Adipocyte (in vitro differentiated cells): ENCODE measurements at regions not wholly inside any gene's neighbourhood (a gene's known extent, or its start where the extent isn't known, plus 50 kb on each side); places are given as distances from the start of the nearest gene placed in this dataset.

Source experiments
- DNase-seq: peaks from one replicate; pipeline ENCODE4 v3.0.0-alpha.2; 2015; ENCODE audit warnings: low read depth
- H3K27me3 ChIP-seq: replicated peaks from 2 replicates; pipeline ENCODE4 v1.7.0; 2013; ENCODE audit warnings: mild to moderate bottlenecking, low read length, moderate library complexity; ENCODE audit not compliant: control insufficient read depth, insufficient read depth
- H3K36me3 ChIP-seq: 2 replicates; pipeline ENCODE4 v1.7.0; 2013; ENCODE audit warnings: low read length, mild to moderate bottlenecking, moderate library complexity; ENCODE audit not compliant: control insufficient read depth, insufficient read depth, severe bottlenecking
- H3K4me1 ChIP-seq: 2 replicates; pipeline ENCODE4 v1.7.0; 2013; ENCODE audit warnings: mild to moderate bottlenecking, low read length, moderate library complexity; ENCODE audit not compliant: control insufficient read depth, insufficient read depth
- H3K4me3 ChIP-seq: 2 replicates; pipeline ENCODE4 v1.7.0; 2013; ENCODE audit warnings: mild to moderate bottlenecking, low read length, moderate library complexity
- H3K9ac ChIP-seq: 2 replicates; pipeline ENCODE4 v1.7.0; 2013; ENCODE audit warnings: mild to moderate bottlenecking, low read length, moderate library complexity
- H3K9me3 ChIP-seq: 2 replicates; pipeline ENCODE4 v1.7.0; 2013; ENCODE audit warnings: mild to moderate bottlenecking, low read length, moderate library complexity; ENCODE audit not compliant: control insufficient read depth

DNA sequence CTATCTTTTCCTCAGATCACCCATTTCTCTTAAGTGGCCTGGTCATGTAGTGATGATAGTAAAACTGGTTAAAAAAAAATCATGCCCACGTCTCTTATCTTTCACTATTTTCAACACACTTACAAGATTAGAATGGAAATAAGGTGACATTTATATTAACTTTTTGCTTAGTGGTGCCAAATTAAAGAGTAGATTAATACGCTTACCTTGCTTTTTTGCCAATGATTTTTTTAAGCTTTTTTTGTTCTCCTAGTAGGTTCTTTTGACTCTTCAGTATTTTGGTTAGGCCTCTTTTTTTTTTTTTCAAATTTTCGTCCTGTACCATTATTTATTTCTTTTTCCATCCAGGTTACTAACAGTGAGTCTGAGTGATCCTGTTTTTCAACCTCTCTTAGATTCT, 147.9 kb downstream of the PTCSC3 start:
- no peaks in the 10 kb centered on the region for H3K27me3 ChIP-seq
- no peaks in the 10 kb centered on the region for H3K36me3 ChIP-seq
- H3K9me3 ChIP-seq: no peaks in the 10 kb centered on the region
- H3K9ac ChIP-seq: no peak overlapping the region
- no peak for DNase-seq
- no peak overlapping the region for H3K4me3 ChIP-seq
- no peaks in the 10 kb centered on the region for H3K4me1 ChIP-seq

DNA sequence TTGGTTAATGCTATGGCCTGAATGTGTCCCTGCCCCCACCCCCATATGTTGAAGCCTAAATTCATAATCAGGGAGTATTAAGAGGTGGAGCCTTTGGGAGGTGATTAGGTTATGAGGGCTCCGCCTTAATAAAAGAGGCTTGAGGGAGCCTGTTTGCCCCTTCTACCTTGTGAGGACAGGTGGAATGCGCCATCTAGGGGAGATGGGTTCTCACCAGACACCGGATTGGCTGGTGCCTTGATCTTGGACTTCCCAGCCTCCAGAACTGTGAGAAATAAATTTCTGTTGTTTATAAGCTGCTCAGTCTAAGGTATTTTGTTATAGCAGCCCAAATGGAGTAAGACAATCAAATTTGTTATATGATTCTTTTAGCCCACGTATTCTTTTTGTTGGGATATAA, 148.3 kb downstream of the PTCSC3 start:
- Histone ChIP-seq H3K9me3 (no peaks in the 10 kb centered on the region), H3K9ac (no peak overlapping the region), H3K4me1 (no peaks in the 10 kb centered on the region), H3K27me3 (no peaks in the 10 kb centered on the region), H3K36me3 (no peaks in the 10 kb centered on the region), H3K4me3 (no peak overlapping the region)
- no peak for DNase-seq

DNA sequence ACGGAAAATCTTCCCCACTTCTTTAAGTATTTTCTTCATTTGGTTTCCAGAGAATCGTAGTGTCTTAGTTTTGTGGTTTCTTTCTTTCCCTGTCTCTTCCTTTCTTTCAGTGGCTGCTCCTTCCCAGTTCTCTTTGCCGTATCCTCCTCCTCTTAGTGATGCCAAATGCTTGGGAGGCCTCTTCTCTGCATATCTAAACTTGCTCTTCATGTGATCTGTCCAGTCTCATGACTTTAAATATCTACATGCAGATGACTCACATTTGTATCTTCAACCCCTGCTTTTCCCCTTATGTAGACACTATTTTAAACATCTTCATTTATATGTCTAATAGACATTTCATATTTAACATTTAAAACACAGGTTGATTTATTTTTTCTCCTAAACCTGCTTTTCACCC, 149.2 kb downstream of the PTCSC3 start:
- H3K9ac ChIP-seq: no peak overlapping the region
- no peak for DNase-seq
- H3K36me3 ChIP-seq: no peaks in the 10 kb centered on the region
- no peaks in the 10 kb centered on the region for H3K9me3 ChIP-seq
- H3K27me3 ChIP-seq: no peaks in the 10 kb centered on the region
- no peaks in the 10 kb centered on the region for H3K4me1 ChIP-seq
- no peak overlapping the region for H3K4me3 ChIP-seq

DNA sequence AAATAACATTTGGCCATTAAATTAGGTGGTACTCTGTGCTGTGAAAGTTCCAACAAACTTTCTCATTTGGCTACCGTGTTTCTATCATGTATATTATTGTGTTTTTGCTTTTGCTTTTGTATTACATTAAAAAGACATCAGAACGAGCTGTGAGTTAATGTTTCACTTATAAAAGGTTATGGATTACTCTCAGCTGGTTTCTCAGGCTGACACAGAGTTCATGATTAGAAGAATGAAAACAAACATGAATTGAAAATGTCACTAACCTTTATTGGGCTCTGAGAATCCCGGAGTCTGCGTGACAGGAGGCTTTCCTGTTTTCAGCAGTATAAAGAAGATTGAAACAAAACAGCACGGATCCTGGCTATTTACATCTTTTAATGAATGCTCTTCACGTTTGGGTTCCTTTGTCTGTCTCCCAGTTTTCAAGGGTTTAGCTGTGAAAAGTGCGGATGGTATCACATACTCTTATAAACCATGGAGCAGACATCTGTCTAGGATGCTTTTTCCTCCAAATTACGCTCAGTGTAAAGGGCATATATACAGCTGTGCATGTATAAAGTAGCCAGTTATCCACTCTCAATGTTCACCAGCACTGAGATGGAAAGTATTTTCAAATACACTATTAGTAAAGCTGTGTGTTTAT, 153.6 kb downstream of the PTCSC3 start:
- Histone ChIP-seq H3K9me3 (no peaks in the 10 kb centered on the region), H3K27me3 (no peaks in the 10 kb centered on the region), H3K36me3 (no peaks in the 10 kb centered on the region), H3K4me1 (no peaks in the 10 kb centered on the region), H3K4me3 (no peak overlapping the region), H3K9ac (no peak overlapping the region)
- DNase-seq: no peak

DNA sequence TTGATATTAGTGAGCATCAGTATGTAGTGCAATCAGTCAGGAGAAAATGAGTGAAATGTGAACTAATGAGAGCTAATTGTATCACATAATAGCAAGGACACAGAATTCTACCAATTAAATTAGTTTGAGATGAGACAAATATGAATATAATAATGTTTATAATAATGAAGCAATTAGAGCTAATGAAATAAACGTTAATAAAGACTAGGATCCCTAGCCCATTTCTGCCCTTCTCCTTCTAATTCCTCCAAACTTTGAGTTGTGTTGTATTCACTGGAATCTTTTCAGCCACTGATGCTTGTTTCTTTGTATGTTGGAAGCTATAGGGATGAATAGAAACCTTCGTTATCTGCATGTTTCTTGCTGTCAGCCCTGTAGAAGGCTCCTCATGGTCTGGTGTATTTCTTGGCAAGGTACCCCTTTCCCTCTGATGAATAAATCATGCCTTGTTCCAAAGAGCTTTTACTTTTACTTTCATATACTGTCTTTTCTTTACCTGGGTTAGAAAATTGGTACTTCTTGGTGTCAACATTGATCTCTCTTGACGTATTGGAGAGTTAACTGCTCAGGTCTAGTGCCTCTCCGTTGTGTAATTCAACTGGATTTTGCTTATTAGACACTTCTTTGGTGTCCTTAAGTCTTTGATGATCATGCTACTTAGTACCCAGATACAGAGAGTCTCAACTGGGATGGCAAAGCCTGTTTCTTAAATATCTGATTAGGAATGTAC, 154.8 kb downstream of the PTCSC3 start:
- Histone ChIP-seq H3K9ac (no peak overlapping the region), H3K9me3 (no peaks in the 10 kb centered on the region), H3K36me3 (no peaks in the 10 kb centered on the region), H3K27me3 (no peaks in the 10 kb centered on the region), H3K4me3 (no peak overlapping the region), H3K4me1 (no peaks in the 10 kb centered on the region)
- DNase-seq: no peak

DNA sequence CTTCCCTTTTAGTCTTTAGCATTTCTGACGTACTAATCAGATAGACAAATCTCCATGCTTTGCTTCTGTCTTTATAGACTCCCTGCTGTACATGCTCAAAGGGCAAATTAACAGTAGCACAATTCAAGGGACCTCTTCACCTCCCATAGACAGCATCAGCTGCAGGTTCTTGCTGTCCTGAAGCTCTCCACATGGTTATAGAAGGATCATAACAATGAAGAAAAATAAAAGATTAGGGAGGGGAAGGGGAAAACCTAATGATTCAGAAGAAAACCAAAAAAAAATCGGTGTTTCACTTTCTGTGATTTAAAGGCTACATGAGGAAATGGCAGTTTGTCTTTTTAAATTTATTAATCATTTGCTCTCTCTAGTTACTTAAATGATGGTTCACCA, 155.5 kb downstream of the PTCSC3 start:
- H3K36me3 ChIP-seq: no peaks in the 10 kb centered on the region
- H3K4me3 ChIP-seq: no peak overlapping the region
- H3K27me3 ChIP-seq: peaks cover 5% of the 10 kb centered on the region
- no peaks in the 10 kb centered on the region for H3K9me3 ChIP-seq
- no peak overlapping the region for H3K9ac ChIP-seq
- H3K4me1 ChIP-seq: no peaks in the 10 kb centered on the region
- no peak for DNase-seq

DNA sequence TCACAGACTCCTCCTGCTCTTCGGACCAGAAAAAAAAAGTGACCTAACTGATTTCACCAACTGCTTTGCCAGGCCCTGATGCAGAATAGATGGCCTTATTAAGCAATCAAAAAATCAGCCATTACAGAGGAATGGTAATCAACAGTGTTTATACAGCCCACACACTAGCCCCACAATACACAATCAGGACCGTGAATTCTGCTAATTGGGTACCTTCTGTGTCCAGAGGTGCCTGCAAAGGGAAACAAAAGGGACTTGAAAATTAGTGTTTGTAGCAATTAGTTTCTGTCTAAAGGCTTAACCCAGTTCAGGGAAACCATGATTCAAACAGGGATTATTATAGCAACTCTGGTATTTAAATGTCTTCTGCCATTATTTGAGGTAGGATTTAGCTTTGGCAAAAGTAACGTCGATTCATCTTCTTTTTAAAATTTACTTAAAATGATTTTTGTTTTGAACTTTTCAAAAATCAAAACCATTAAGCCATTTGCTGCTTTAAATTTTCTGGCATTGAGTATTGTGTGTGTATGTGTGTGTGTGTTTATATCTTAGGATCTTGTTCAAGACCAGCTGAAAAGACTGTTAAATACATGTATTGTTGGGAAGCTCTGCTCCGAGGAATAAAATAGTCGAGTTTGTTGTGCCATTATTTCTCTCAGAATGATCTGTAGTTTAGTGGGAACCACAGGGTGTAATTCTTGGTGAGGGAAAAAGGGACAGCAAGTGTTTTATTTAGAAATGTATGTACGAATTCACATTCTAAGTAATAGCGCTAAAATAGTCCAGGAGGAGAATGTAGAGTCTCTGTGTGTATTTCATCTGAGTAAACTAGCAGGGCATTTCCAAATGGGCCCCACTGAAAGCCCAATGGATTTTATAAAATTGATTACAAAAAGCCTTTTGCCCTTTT, 156.1 kb downstream of the PTCSC3 start:
- peaks cover 6% of the 10 kb centered on the region for H3K27me3 ChIP-seq
- H3K36me3 ChIP-seq: no peaks in the 10 kb centered on the region
- H3K4me3 ChIP-seq: no peak overlapping the region
- no peaks in the 10 kb centered on the region for H3K4me1 ChIP-seq
- no peak for DNase-seq
- H3K9ac ChIP-seq: no peak overlapping the region
- no peaks in the 10 kb centered on the region for H3K9me3 ChIP-seq

DNA sequence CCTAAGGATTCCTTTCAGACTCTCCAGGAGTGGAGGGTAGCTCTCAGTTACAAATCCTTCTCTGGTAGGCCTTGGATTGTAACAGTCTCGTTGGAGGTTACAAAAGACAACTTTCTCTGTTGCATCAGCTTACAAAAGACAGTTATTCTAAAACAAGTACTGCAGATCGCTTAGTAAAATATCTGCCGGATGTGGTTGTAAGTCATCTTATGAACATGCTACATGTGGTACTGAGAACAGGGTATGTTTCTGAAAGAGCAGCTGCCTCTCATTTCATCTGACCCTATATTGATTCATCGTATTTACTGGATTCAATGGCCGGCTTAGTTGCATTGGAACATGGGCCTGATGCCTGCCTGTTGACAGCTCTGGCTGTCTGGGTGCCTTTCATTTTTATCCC, 157.4 kb downstream of the PTCSC3 start:
- Histone ChIP-seq H3K9ac (no peak overlapping the region), H3K9me3 (no peaks in the 10 kb centered on the region), H3K4me3 (no peak overlapping the region), H3K27me3 (peaks cover 6% of the 10 kb centered on the region), H3K36me3 (no peaks in the 10 kb centered on the region), H3K4me1 (no peaks in the 10 kb centered on the region)
- no peak for DNase-seq

DNA sequence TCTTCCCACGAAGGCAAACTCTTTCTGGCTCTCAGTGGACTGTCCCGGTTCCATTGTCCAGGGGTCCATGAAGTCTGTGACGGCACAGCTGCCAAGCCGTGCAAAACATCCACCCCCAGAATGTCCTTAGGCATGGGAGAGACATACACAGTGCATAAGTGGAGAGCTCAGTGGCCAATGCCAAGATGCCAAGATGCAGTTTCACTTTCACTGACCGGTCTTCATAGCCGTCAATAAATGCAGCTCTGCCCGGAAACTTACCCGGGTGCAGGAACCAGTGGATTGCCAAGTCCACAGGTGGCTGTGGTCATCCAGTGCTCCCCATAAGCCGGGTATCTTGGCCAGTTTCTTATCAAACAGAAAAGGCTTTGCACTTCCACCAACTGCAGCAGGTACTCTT, 162.3 kb downstream of the PTCSC3 start:
- H3K36me3 ChIP-seq: no peaks in the 10 kb centered on the region
- no peaks in the 10 kb centered on the region for H3K9me3 ChIP-seq
- no peak overlapping the region for H3K4me3 ChIP-seq
- H3K27me3 ChIP-seq: peaks cover 23% of the 10 kb centered on the region
- H3K4me1 ChIP-seq: peaks cover 5% of the 10 kb centered on the region
- no peak for DNase-seq
- H3K9ac ChIP-seq: no peak overlapping the region

DNA sequence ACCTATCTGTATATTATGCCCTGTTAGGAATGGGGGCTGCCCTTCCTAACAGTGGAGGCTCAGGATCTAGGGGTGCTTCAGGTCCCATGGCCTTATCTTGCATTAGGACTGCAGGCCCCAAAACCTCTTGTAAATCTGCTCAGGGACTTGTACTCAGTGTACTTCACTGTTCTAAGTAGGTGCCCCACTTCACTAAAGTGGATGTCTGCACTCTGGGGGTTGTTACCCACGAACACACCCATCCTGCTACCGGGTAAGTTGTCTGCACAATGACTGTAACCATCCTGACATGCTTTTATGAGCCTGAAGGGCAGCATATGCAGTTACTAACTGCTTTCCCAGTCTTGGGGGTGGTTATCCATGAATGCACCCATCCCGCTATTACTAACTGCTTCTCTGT, 163.0 kb downstream of the PTCSC3 start:
- H3K9ac ChIP-seq: no peak overlapping the region
- H3K4me1 ChIP-seq: peaks cover 5% of the 10 kb centered on the region
- H3K36me3 ChIP-seq: no peaks in the 10 kb centered on the region
- no peak overlapping the region for H3K4me3 ChIP-seq
- H3K27me3 ChIP-seq: peaks cover 30% of the 10 kb centered on the region
- H3K9me3 ChIP-seq: no peaks in the 10 kb centered on the region
- no peak for DNase-seq

DNA sequence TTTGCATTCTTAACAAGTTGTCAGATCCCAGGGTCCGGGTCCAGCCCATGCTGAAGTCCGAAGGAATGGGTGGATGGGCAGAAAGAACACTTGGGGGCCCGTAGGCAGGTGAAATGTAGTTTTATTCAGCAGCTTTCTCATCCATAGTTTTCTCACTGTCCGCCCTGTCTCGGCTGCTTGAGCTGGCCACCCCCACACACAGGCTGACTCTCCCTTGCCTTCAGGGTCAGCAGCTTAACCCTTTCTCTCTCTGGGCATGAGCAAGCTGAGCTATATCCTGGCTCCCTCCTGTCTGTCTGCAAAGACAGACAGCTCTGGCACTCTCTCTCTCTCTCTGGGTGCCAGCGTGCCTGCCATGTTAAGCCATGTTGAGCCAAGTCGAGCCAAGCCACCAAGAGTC, 163.9 kb downstream of the PTCSC3 start:
- H3K9ac ChIP-seq: no peak overlapping the region
- no peak for DNase-seq
- H3K4me1 ChIP-seq: peaks cover 5% of the 10 kb centered on the region
- no peak overlapping the region for H3K4me3 ChIP-seq
- H3K9me3 ChIP-seq: no peaks in the 10 kb centered on the region
- peaks cover 36% of the 10 kb centered on the region for H3K27me3 ChIP-seq
- H3K36me3 ChIP-seq: no peaks in the 10 kb centered on the region
